HepG2 (cell line): ENCODE measurements at regions not wholly inside any gene's neighbourhood (a gene's known extent, or its start where the extent isn't known, plus 50 kb on each side); places are given as distances from the start of the nearest gene placed in this dataset.

Experiments
- ATAC-seq: fragments of 200-7000 bp; cut with Tn5 transposase; 3 replicates; pipeline ENCODE4 v1.9.1; 2020; ENCODE audit warnings: mild to moderate bottlenecking, moderate library complexity
- BruUV-seq: library from RNA; stranded (reverse); fragments of 400-500 nt; replicated peaks from 2 replicates; lab custom pipeline; 2021; lab: Mats Ljungman, UMichigan
- CTCF ChIA-PET: fragments of 300-600 bp; formaldehyde crosslinking; extraction: SDS; loops from one replicate; lab custom pipeline; 2021; ENCODE audit warnings: low total read pairs, inconsistent platforms, low intra/inter-chr PET ratio; lab: Yijun Ruan, JAX
- POLR2A ChIA-PET: fragments of 350-600 bp; sonication (Branson Sonifier 250); formaldehyde crosslinking; loops from one replicate; lab custom pipeline; 2020; ENCODE audit warnings: antibody characterized with exemption, inconsistent platforms; lab: Yijun Ruan, JAX
- DNase-seq: peaks from one replicate; pipeline ENCODE4 v3.0.0-alpha.2; 2015; ENCODE audit warnings: low spot score
- FAIRE-seq: peaks from 3 replicates; lab custom pipeline; 2011; peaks lifted over from hg19 to GRCh38; lab: Jason Lieb, UNC
- H2AFZ ChIP-seq: one replicate; pipeline ENCODE4 v1.6.1; 2011; ENCODE audit warnings: low read length, inconsistent platforms
- H3K27ac ChIP-seq: fragments of 300-600 bp; 3 replicates; pipeline ENCODE4 v1.8.0; 2011; ENCODE audit warnings: mixed run types, mild to moderate bottlenecking, mixed read lengths, low read length, inconsistent platforms; ENCODE audit not compliant: insufficient read depth; ENCODE audit errors: extremely low read length
- H3K27me3 ChIP-seq, 2 experiments: fragments of 200-600 bp in 1 of 2; 2 replicates in 1 of 2; 3 replicates in 1 of 2; pipeline versions ENCODE4 v1.6.0 to v1.8.0; 2011; ENCODE audit warnings: low read length in 2 of 2, mild to moderate bottlenecking in 2 of 2, moderate library complexity in 2 of 2, inconsistent platforms in 1 of 2; ENCODE audit not compliant: insufficient read depth in 2 of 2, control insufficient read depth in 1 of 2
- H3K36me3 ChIP-seq, 2 experiments: fragments of 200-600 bp in 1 of 2; replicated peaks in 1 of 2; 2 replicates in 1 of 2; 3 replicates in 1 of 2; pipeline versions ENCODE4 v1.5.1 to v1.8.0; 2011; ENCODE audit warnings: low read length in 2 of 2, inconsistent platforms in 1 of 2; ENCODE audit not compliant: insufficient read depth in 2 of 2, control insufficient read depth in 1 of 2
- H3K4me1 ChIP-seq: 2 replicates; pipeline ENCODE4 v1.5.1; 2012; ENCODE audit warnings: low read length, inconsistent platforms; ENCODE audit not compliant: insufficient read depth
- H3K4me2 ChIP-seq: 2 replicates; pipeline ENCODE4 v1.6.0; 2011; ENCODE audit warnings: low read depth, low read length, inconsistent platforms
- H3K4me3 ChIP-seq, 3 experiments: fragments of 200-600 bp in 1 of 3; sonication (generic), shearing (Covaris generic) in 1 of 3; replicated peaks in 1 of 3; 2 replicates each; pipeline ENCODE4 v1.5.1; 2011 to 2016; ENCODE audit warnings: low read length in 3 of 3, inconsistent platforms in 2 of 3, low read depth in 2 of 3, mild to moderate bottlenecking in 2 of 3, control low read depth in 1 of 3, mixed read lengths in 1 of 3; ENCODE audit not compliant: insufficient read depth in 1 of 3
- H3K79me2 ChIP-seq: one replicate; pipeline ENCODE4 v1.6.1; 2011; ENCODE audit warnings: low read length, inconsistent platforms; ENCODE audit not compliant: insufficient read depth
- H3K9ac ChIP-seq: 2 replicates; pipeline ENCODE4 v1.6.0; 2011; ENCODE audit warnings: mild to moderate bottlenecking, low read depth, low read length, inconsistent platforms; ENCODE audit not compliant: insufficient read depth
- H3K9me3 ChIP-seq: 2 replicates; pipeline ENCODE4 v1.5.1; 2012; ENCODE audit warnings: mild to moderate bottlenecking, low read length
- H4K20me1 ChIP-seq: 2 replicates; pipeline ENCODE4 v1.6.0; 2011; ENCODE audit warnings: inconsistent platforms, mild to moderate bottlenecking, low read length, moderate library complexity; ENCODE audit not compliant: insufficient read depth
- ATF7 ChIP-seq, 2 experiments: fragments of 450-650 bp in 1 of 2; sonication (generic) in 1 of 2; formaldehyde crosslinking in 1 of 2; IDR thresholded peaks; 2 replicates each; pipeline versions ENCODE4 v1.4.0 to v1.6.1; 2016 to 2020; ENCODE audit warnings: antibody characterized with exemption in 1 of 2, mild to moderate bottlenecking in 1 of 2, missing genetic modification reagents in 1 of 2
- ATF7-NPFF ChIP-seq: sonication (generic); formaldehyde crosslinking; IDR thresholded peaks from 2 replicates; pipeline ENCODE4 v1.8.1; 2023; ENCODE audit warnings: mild to moderate bottlenecking, low read depth, missing genetic modification reagents, moderate library complexity
- EEA1 ChIP-seq: sonication (generic); formaldehyde crosslinking; IDR thresholded peaks from 2 replicates; pipeline ENCODE4 v1.5.1; 2020; ENCODE audit warnings: mild to moderate bottlenecking, missing genetic modification reagents, borderline replicate concordance
- FOXC1 ChIP-seq: sonication (generic); formaldehyde crosslinking; IDR thresholded peaks from 2 replicates; pipeline ENCODE4 v1.8.0; 2022; ENCODE audit warnings: mild to moderate bottlenecking, missing genetic modification reagents, borderline replicate concordance
- FOXJ3 ChIP-seq: sonication (generic); formaldehyde crosslinking; IDR thresholded peaks from 2 replicates; pipeline ENCODE4 v1.4.0; 2020; ENCODE audit warnings: missing genetic modification reagents, mild to moderate bottlenecking, borderline replicate concordance
- HNRNPH1 ChIP-seq: fragments of 200-400 bp; formaldehyde crosslinking; optimal IDR thresholded peaks from 2 replicates; pipeline ENCODE3; 2017; ENCODE audit warnings: mild to moderate bottlenecking, low read depth, low read length
- IRF2 ChIP-seq: IDR thresholded peaks from 2 replicates; pipeline ENCODE4 v1.6.1; 2018; ENCODE audit warnings: missing genetic modification reagents, missing compliant biosample characterization
- JUND ChIP-seq: sonication (generic); formaldehyde crosslinking; IDR thresholded peaks from 2 replicates; pipeline ENCODE4 v1.8.0; 2022; ENCODE audit warnings: mild to moderate bottlenecking, missing genetic modification reagents
- MTA3 ChIP-seq: sonication (generic); formaldehyde crosslinking; IDR thresholded peaks from 2 replicates; pipeline ENCODE4 v1.4.0; 2020; ENCODE audit warnings: missing genetic modification reagents
- MTF2 ChIP-seq: sonication (generic); formaldehyde crosslinking; IDR thresholded peaks from 2 replicates; pipeline ENCODE4 v1.5.0; 2020; ENCODE audit warnings: missing genetic modification reagents, borderline replicate concordance
- NFKB2 ChIP-seq: sonication (generic); formaldehyde crosslinking; IDR thresholded peaks from 2 replicates; pipeline ENCODE4 v1.4.0; 2020; ENCODE audit warnings: missing genetic modification reagents, borderline replicate concordance
- RNF2 ChIP-seq: fragments of 450-650 bp; conservative IDR thresholded peaks from 2 replicates; pipeline ENCODE4 v1.6.1; 2016; ENCODE audit warnings: low read depth
- SMARCE1 ChIP-seq: fragments of 450-650 bp; IDR thresholded peaks from 2 replicates; pipeline ENCODE4 v1.6.1; 2017; ENCODE audit warnings: borderline replicate concordance
- SMYD3 ChIP-seq: sonication (generic); formaldehyde crosslinking; IDR thresholded peaks from 2 replicates; pipeline ENCODE4 v1.8.1; 2023; ENCODE audit warnings: mild to moderate bottlenecking, missing genetic modification reagents
- ZNF251 ChIP-seq: sonication (generic); formaldehyde crosslinking; IDR thresholded peaks from 2 replicates; pipeline ENCODE4 v1.9.0; 2021; ENCODE audit warnings: mild to moderate bottlenecking, missing genetic modification reagents
- ZNF563 ChIP-seq: sonication (generic); formaldehyde crosslinking; IDR thresholded peaks from 2 replicates; pipeline ENCODE4 v1.8.0; 2022; ENCODE audit warnings: mild to moderate bottlenecking, moderate library complexity, missing genetic modification reagents
- ZNF577 ChIP-seq: sonication (generic); formaldehyde crosslinking; IDR thresholded peaks from 2 replicates; pipeline ENCODE4 v1.4.0; 2020; ENCODE audit warnings: mild to moderate bottlenecking, low read depth, missing genetic modification reagents, borderline replicate concordance
- ZNF629 ChIP-seq: sonication (generic); formaldehyde crosslinking; conservative IDR thresholded peaks from 2 replicates; pipeline ENCODE4 v1.5.0; 2020; ENCODE audit warnings: missing genetic modification reagents
- ZNF670 ChIP-seq: sonication (generic); formaldehyde crosslinking; IDR thresholded peaks from 2 replicates; pipeline ENCODE4 v1.8.0; 2022; ENCODE audit warnings: mild to moderate bottlenecking, missing genetic modification reagents, borderline replicate concordance
- WGBS: methylation state at CpG from one replicate; pipeline ENCODE4 v1.1.6; 2017; ENCODE audit warnings: low lambda C conversion rate; 5-methylcytosine and 5-hydroxymethylcytosine counted together
- in situ Hi-C: cut with HindIII; loops from 2 replicates; pipeline ENCODE4 v1.10.0; 2017; ENCODE audit warnings: low pct_unique_long_range_greater_than_20kb; ENCODE audit not compliant: extremely low pct_ligation_motif_present
- intact Hi-C: fragments of 100-400 bp; cut with micrococcal nuclease; formaldehyde crosslinking; loops from one replicate; pipeline ENCODE4 v1.10.0; 2022; ENCODE audit not compliant: unreplicated experiment
- TF ChIP-seq, protein P1 (sequence below): sonication (generic); formaldehyde crosslinking; conservative IDR thresholded peaks from 2 replicates; pipeline ENCODE4 v1.8.0; 2022; ENCODE audit warnings: low read depth, missing genetic modification reagents
- TF ChIP-seq, protein P2 (sequence below): sonication (generic); formaldehyde crosslinking; IDR thresholded peaks from 2 replicates; pipeline ENCODE4 v1.4.0; 2020; ENCODE audit warnings: mild to moderate bottlenecking, missing genetic modification reagents

DNA sequence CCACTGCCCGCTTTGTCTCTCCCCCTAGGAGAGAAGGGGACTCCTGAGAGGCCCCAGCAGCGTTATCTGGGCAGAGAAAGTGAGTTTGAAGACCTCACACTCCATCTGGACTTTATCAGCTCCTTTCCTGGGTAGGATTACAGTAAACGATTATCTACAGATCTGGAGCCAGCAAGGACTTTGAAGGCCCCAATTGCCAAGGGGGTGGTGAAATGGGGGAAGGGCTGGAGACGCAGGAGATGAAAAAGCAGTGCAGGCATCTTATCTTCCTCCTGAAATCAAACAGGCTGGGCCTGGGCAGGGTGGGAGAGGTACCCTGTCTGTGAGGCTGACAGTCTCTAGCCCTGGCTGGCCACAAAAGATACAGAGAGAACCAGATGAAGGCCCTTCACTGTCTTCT is 105.8 kb upstream of the MSX2 start:
- Histone ChIP-seq H3K36me3 (no peaks in the 10 kb centered on the region), H3K9me3 (no peaks in the 10 kb centered on the region), H3K4me1 (no peaks in the 10 kb centered on the region), H3K9ac (no peak overlapping the region), H4K20me1 (no peaks in the 10 kb centered on the region), H3K79me2 (no peaks in the 10 kb centered on the region), H3K27ac (no peak overlapping the region), H3K4me3 (no peak overlapping the region), H3K4me2 (no peak overlapping the region), H2AFZ (no peak overlapping the region), H3K27me3 (no peaks in the 10 kb centered on the region; a peak in 1 of 5 replicates)
- CTCF ChIA-PET = no interaction called here
- intact Hi-C loops (no loop called here), in situ Hi-C loops (no loop called here)
- FAIRE-seq = no peak
- TF ChIP-seq SMYD3 (CRISPR knock-in tag) = no peak
- no peak for TF ChIP-seq ZNF670 (CRISPR knock-in tag)
- no peak for TF ChIP-seq EEA1
- TF ChIP-seq RNF2 = no peak
- TF ChIP-seq, protein P1, sequence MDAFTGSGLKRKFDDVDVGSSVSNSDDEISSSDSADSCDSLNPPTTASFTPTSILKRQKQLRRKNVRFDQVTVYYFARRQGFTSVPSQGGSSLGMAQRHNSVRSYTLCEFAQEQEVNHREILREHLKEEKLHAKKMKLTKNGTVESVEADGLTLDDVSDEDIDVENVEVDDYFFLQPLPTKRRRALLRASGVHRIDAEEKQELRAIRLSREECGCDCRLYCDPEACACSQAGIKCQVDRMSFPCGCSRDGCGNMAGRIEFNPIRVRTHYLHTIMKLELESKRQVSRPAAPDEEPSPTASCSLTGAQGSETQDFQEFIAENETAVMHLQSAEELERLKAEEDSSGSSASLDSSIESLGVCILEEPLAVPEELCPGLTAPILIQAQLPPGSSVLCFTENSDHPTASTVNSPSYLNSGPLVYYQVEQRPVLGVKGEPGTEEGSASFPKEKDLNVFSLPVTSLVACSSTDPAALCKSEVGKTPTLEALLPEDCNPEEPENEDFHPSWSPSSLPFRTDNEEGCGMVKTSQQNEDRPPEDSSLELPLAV (CRISPR knock-in tag) = no peak
- no peak for TF ChIP-seq HNRNPH1
- no TSS peak for BruUV-seq
- 8% methylated on average over 4 of the region's 4 CpGs for WGBS
- POLR2A ChIA-PET = no interaction called here
- no peak for DNase-seq
- ATAC-seq = no peak

DNA sequence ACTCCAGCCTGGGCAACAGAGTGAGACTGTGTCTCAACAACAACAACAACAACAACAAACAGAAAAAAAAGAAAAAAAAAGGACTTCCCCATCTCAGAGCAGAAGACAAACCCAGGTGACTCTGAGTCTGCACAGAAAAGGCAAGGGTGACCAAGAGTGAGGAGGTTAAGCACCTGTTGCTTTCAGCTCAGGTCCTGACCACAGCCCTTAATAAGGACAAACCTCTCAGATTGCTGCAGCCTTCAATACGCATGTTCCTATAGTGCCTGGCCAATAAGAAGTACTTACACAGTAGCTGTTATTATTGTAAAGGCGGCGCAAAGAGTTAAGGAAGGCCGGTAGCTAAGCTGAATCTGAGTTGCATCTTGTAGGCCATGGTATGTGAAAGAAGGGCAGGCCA is 102.3 kb upstream of the MSX2 start:
- no peaks in the 10 kb centered on the region for H3K36me3 ChIP-seq
- no peaks in the 10 kb centered on the region for H3K4me1 ChIP-seq
- no peaks in the 10 kb centered on the region for H4K20me1 ChIP-seq
- no peak overlapping the region for H3K4me3 ChIP-seq
- ChIA-PET POLR2A (no interaction called here), CTCF (no interaction called here)
- no peaks in the 10 kb centered on the region for H3K9me3 ChIP-seq
- no peak overlapping the region for H3K27ac ChIP-seq
- H3K79me2 ChIP-seq = no peaks in the 10 kb centered on the region
- intact Hi-C loops (no loop called here), in situ Hi-C loops (no loop called here)
- no peak overlapping the region for H3K9ac ChIP-seq
- BruUV-seq = no TSS peak
- DNase-seq = no peak
- ATAC-seq = no peak
- FAIRE-seq = no peak
- no peaks in the 10 kb centered on the region; a peak in 1 of 5 replicates for H3K27me3 ChIP-seq
- H2AFZ ChIP-seq = no peak overlapping the region
- WGBS = 85% methylated on average over 4 of the region's 4 CpGs
- H3K4me2 ChIP-seq = no peak overlapping the region
- no peak for TF ChIP-seq ATF7-NPFF (CRISPR knock-in tag)
- TF ChIP-seq FOXJ3 = no peak
- no peak for TF ChIP-seq ZNF251
- TF ChIP-seq NFKB2 (CRISPR knock-in tag) = no peak
- no peak for TF ChIP-seq MTA3
- no peak for TF ChIP-seq FOXC1 (CRISPR knock-in tag)
- no peak for TF ChIP-seq ZNF563
- no peak for TF ChIP-seq MTF2 (CRISPR knock-in tag)
- TF ChIP-seq, protein P2, sequence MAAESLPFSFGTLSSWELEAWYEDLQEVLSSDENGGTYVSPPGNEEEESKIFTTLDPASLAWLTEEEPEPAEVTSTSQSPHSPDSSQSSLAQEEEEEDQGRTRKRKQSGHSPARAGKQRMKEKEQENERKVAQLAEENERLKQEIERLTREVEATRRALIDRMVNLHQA (CRISPR knock-in tag) = no peak
- TF ChIP-seq ATF7 (IDR thresholded peaks at IDR 0.05) = no peak
- no peak for TF ChIP-seq ATF7 (CRISPR knock-in tag; IDR thresholded peaks at IDR 0.05)
- TF ChIP-seq SMARCE1 = no peak
- no peak for TF ChIP-seq JUND (CRISPR knock-in tag)
- TF ChIP-seq ZNF577 = no peak
- TF ChIP-seq ZNF629 (CRISPR knock-in tag) = no peak
- no peak for TF ChIP-seq IRF2 (CRISPR knock-in tag)
